KMS-11 (cell line): ENCODE measurements at regions not wholly inside any gene's neighbourhood (a gene's known extent, or its start where the extent isn't known, plus 50 kb on each side); places are given as distances from the start of the nearest gene placed in this dataset.

ENCODE experiments used
- H2AFZ ChIP-seq: fragments of 200-600 bp; sonication (generic); 2 replicates; pipeline ENCODE4 v1.6.1; 2016; ENCODE audit warnings: antibody characterized with exemption, mixed run types, low read depth
- H3K27ac ChIP-seq: fragments of 200-600 bp; sonication (generic); 2 replicates; pipeline ENCODE4 v1.6.1; 2016; ENCODE audit warnings: mild to moderate bottlenecking, mixed run types
- H3K27me3 ChIP-seq: fragments of 200-600 bp; sonication (generic); 2 replicates; pipeline ENCODE4 v1.6.1; 2017; ENCODE audit warnings: mild to moderate bottlenecking, low read depth, mixed run types, moderate library complexity; ENCODE audit not compliant: insufficient read depth
- H3K36me3 ChIP-seq: fragments of 200-600 bp; sonication (generic); 2 replicates; pipeline ENCODE4 v1.6.1; 2017; ENCODE audit warnings: mild to moderate bottlenecking, mixed run types; ENCODE audit not compliant: insufficient read depth
- H3K4me1 ChIP-seq: fragments of 200-600 bp; sonication (generic); 2 replicates; pipeline ENCODE4 v1.6.1; 2016; ENCODE audit warnings: mild to moderate bottlenecking, low read depth, mixed run types; ENCODE audit not compliant: poor library complexity, severe bottlenecking
- H3K4me2 ChIP-seq: fragments of 200-600 bp; sonication (generic); 2 replicates; pipeline ENCODE4 v1.7.0; 2016; ENCODE audit warnings: mild to moderate bottlenecking, mixed run types
- H3K4me3 ChIP-seq: fragments of 200-600 bp; sonication (generic); IDR thresholded peaks from 2 replicates; pipeline ENCODE4 v1.6.1; 2017; ENCODE audit warnings: low read depth, low read length, mixed read lengths; ENCODE audit not compliant: insufficient read depth
- H3K79me2 ChIP-seq: fragments of 200-600 bp; sonication (generic); 2 replicates; pipeline ENCODE4 v1.6.1; 2016; ENCODE audit warnings: low read depth, mixed run types; ENCODE audit not compliant: insufficient read depth
- H3K9ac ChIP-seq: fragments of 200-600 bp; sonication (generic); 2 replicates; pipeline ENCODE4 v1.6.1; 2016; ENCODE audit warnings: mild to moderate bottlenecking, mixed run types
- H4K20me1 ChIP-seq: fragments of 200-600 bp; sonication (generic); 2 replicates; pipeline ENCODE4 v1.6.1; 2016; ENCODE audit warnings: mild to moderate bottlenecking, mixed run types; ENCODE audit not compliant: insufficient read depth
- TF ChIP-seq, protein P1 (sequence below): fragments of 200-600 bp; sonication (generic); conservative IDR thresholded peaks from 2 replicates; pipeline ENCODE4 v1.6.1; 2017; ENCODE audit warnings: low read depth, mild to moderate bottlenecking, antibody characterized with exemption, low read length, moderate library complexity, mixed read lengths

DNA sequence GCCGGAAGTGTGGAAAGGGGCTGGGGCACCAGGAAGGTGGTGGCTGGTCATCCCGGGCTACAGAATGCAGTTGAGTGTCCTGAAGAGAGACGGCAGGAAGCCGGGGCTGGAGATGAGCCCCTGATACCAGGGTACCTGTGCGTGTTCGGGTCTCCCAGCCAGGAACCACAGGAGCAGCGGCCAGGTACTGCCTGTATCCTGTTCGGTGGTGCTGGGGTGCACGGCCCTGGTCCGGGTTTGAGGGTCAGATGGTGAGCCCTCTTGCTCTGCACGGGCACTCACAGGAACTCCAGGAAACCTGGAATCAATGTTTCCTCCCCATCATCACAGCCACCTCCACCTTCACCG is 253.1 kb upstream of the B3GAT1 start:
- no peak overlapping the region for H2AFZ ChIP-seq

DNA sequence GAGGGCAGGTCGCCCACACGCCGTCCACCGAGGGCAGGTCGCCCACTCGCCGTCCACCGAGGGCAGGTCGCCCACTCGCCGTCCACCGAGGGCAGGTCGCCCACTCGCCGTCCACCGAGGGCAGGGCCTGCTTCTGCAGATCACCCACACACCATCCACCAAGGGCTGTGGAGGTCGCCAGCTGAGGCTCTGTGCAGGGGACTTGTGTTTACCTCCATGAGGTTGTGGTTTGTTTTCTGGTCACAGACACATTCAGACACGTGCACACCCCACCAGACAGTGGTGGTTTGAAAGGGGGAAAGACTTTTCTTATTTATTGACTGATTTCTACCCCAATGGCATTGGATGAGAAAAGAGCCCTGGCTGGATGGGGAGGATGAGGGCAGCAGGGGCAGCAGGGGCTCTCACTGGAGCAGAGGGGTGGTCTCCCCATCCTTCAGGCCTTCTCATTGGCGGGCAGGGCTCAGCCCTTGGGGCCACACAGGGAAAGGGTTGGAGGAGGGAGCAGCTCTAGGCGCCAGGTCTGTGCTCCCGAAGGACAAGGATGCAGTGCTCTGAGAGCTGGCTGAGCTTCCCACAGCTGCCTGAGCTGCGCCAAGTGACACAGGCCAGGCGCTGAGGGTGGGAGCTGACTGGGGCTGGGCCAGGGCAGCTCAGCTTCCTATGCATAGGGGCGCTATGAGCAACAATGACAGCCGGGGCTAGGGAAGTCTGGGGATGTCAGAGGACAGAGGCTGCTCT is 252.6 kb upstream of the B3GAT1 start:
- no peak overlapping the region for H3K9ac ChIP-seq
- no peaks in the 10 kb centered on the region for H3K36me3 ChIP-seq
- H3K27me3 ChIP-seq, result no peaks in the 10 kb centered on the region
- TF ChIP-seq, protein P1, sequence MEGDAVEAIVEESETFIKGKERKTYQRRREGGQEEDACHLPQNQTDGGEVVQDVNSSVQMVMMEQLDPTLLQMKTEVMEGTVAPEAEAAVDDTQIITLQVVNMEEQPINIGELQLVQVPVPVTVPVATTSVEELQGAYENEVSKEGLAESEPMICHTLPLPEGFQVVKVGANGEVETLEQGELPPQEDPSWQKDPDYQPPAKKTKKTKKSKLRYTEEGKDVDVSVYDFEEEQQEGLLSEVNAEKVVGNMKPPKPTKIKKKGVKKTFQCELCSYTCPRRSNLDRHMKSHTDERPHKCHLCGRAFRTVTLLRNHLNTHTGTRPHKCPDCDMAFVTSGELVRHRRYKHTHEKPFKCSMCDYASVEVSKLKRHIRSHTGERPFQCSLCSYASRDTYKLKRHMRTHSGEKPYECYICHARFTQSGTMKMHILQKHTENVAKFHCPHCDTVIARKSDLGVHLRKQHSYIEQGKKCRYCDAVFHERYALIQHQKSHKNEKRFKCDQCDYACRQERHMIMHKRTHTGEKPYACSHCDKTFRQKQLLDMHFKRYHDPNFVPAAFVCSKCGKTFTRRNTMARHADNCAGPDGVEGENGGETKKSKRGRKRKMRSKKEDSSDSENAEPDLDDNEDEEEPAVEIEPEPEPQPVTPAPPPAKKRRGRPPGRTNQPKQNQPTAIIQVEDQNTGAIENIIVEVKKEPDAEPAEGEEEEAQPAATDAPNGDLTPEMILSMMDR, result no peak
- H3K4me2 ChIP-seq, result no peak overlapping the region
- no peak overlapping the region for H2AFZ ChIP-seq
- no peaks in the 10 kb centered on the region for H3K4me1 ChIP-seq
- no peaks in the 10 kb centered on the region for H3K79me2 ChIP-seq
- H4K20me1 ChIP-seq, result no peaks in the 10 kb centered on the region
- H3K4me3 ChIP-seq, result no peak overlapping the region
- H3K27ac ChIP-seq, result no peak overlapping the region

More for the DNA sequence above, 253.1 kb upstream of the B3GAT1 start:
- no peaks in the 10 kb centered on the region for H3K27me3 ChIP-seq
- H4K20me1 ChIP-seq, result no peaks in the 10 kb centered on the region
- no peak overlapping the region for H3K27ac ChIP-seq
- no peak overlapping the region for H3K4me2 ChIP-seq
- TF ChIP-seq, protein P1, result no peak
- no peaks in the 10 kb centered on the region for H3K79me2 ChIP-seq
- no peaks in the 10 kb centered on the region for H3K36me3 ChIP-seq
- no peaks in the 10 kb centered on the region for H3K4me1 ChIP-seq
- no peak overlapping the region for H3K4me3 ChIP-seq
- H3K9ac ChIP-seq, result no peak overlapping the region

DNA sequence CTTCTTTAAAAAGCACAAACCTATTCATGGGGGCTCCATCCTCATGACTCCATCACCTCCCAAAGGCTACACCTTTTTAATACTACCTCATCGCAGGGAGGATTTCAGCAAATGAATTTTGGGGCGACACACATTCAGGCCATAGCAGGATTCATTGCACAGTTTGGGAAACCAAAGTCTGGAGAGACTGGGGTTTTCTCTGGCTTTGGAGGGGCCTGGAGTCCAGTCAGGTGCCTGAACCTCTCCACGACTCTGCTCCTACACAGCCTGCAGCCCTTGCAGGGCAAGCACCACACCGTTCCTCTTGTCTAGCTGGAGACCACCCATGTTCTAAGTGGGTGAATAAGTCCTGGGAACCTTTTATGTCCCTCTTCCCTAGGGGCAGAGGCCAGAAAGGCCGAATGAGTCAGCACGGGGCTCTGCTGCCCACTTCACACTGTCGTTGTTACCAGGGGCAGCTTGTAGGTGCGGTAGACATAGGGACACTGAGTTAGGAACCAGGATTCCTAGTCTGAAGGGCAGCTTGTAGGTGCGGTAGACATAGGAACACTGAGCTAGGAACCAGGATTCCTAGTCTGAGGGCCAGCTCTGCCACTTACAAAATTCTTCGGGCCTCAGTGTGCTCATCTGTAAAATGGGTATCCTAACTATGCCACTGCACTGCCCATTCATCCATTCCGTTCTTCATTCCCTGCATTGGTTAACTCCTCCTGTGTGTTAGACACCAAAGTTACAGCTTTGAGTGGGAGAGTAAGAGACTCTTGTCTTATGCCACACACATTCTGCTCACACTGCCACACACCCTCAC is 251.7 kb upstream of the B3GAT1 start:
- H3K27me3 ChIP-seq, result no peaks in the 10 kb centered on the region
- H4K20me1 ChIP-seq, result no peaks in the 10 kb centered on the region
- TF ChIP-seq, protein P1, result no peak
- H3K9ac ChIP-seq, result no peak overlapping the region
- no peak overlapping the region for H3K27ac ChIP-seq
- H2AFZ ChIP-seq, result no peak overlapping the region
- no peak overlapping the region for H3K4me3 ChIP-seq
- no peaks in the 10 kb centered on the region for H3K36me3 ChIP-seq
- no peaks in the 10 kb centered on the region for H3K79me2 ChIP-seq
- H3K4me2 ChIP-seq, result no peak overlapping the region
- H3K4me1 ChIP-seq, result no peaks in the 10 kb centered on the region

DNA sequence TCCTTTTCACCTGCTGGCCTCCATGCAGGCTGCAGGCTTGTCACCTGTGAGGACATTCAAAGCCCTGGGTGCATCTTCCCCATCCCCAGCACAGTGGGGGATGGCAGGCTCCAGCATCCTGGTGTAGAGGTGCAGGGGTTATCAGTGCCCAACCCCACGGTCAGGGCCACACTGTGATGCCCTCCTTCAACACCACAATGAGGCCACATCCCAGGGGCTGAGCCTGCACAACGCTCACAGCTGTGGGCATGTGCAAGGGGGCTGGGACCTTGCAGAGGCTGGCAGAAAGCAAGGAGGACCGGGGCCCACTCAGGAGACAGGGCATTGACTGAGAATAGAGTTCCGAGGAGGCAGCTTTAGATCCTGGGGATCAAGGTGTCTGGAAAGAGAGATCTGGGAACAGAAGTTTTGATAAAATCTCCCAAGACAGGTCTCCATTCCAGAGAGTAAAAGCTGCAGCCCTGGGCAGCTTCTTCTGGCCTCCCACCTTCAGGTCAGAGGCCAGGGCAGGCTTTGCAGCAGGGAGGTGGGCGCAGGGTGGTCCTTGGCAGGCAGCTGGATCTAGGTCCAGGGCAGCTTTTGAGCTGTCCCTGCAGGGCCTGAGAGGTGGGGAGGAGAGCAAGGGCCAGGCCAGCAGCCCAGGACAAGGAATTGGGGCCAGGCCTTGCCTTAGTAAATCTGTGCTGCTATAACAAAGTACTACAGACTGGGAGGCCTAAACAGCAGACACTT is 250.8 kb upstream of the B3GAT1 start:
- Histone ChIP-seq H3K27me3 (no peaks in the 10 kb centered on the region), H3K27ac (no peak overlapping the region), H3K4me1 (no peaks in the 10 kb centered on the region), H4K20me1 (no peaks in the 10 kb centered on the region), H2AFZ (no peak overlapping the region), H3K36me3 (no peaks in the 10 kb centered on the region), H3K4me2 (no peak overlapping the region), H3K79me2 (no peaks in the 10 kb centered on the region), H3K4me3 (no peak overlapping the region), H3K9ac (no peak overlapping the region)
- TF ChIP-seq, protein P1, result no peak
